H4 (cell line): ENCODE measurements at regions not wholly inside any gene's neighbourhood (a gene's known extent, or its start where the extent isn't known, plus 50 kb on each side); places are given as distances from the start of the nearest gene placed in this dataset.
A peak's percentile ranks its signal among the peaks of the same experiment; 100 is the strongest.

Experiments used
- DNase-seq: peaks from one replicate; pipeline ENCODE4 v3.0.0-alpha.2; 2015; ENCODE audit warnings: low spot score

DNA sequence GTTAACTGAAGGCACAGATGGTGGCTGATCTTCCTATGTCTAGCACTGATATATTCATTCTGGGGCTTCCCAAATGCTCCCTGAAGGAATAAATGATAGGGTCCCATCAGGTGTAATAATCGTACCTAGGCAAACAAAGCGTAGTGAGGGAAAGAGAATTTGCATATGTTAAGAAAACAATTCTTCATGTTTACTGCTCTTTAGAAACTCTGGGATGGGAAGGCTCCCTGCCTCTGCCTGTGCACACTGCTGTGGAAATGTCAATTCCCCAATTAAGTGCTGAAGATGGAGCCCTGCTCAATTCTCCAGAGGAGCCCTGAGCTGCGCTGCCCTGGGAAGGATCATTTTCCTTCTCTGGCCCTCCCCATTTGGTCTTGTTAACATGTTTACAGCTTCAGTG lies 380.9 kb upstream of the ADARB2 start:
- no peak for DNase-seq

- DNase-seq = no peak
Measured at GRCh38 chr10:2117641-2118040, 380.3 kb upstream of the ADARB2 start.

DNA sequence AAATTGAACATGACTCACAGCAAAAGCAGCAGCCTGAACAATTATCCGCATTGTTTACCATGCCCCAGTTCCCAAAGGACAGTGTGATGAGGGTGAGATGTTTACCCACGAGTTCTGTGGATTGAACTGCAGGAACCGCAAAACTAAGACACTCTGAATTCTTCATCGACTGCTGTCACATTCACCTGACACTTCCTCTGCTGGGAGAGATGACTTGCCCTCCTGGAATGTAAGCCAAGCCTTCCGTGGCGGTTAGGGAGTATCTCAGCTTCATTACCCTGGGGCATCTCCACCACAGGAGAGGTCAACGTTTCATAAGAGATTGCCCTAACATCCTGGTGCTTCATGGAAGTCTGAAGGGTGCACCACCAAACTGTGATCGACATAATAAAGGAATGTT lies 374.6 kb upstream of the ADARB2 start:
- peak; percentile 65 for DNase-seq

GRCh38 chr10:2108496-2108895 lies 371.2 kb upstream of the ADARB2 start:
- no peak for DNase-seq

DNA sequence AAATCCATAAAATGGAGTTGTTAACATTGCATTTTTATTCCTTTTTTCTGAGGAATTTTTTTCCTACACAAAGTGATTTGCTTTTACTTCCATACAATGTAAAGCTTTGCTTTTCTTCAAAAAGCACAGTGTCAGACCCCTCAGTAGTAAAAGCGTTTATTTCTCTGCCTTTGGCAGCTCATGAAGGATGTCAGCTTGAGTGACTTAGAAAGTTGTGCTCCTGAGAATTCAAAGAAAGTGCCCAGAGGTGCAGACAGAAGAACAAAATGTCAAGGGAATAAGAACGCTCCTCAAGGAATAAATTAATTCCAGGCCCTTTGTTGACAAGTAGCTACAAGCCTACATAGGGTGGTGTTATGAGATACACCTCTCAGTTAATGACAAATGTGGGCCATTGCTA lies 369.3 kb upstream of the ADARB2 start:
- DNase-seq = no peak

GRCh38 chr10:2099321-2099720 lies 362.0 kb upstream of the ADARB2 start:
- no peak for DNase-seq

DNA sequence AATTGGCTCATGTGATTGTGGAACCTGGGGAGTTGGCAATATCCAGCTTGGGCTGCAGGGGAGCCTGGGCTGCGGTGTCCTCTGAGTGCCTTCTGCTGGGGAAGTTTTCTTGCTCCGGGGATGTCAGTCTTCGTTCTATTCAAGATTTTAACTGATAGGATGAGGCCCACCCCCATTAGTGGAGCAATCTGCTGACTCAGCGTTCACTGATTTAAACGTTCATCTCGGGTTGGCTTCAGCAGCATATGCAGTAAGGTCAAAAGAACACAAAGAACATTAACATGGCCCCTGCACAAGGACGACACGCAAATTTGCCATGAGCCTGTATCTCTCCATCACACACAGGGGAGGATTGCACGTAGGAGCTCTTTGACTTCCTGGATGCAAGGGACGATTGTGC lies 360.6 kb upstream of the ADARB2 start:
- no peak for DNase-seq

DNA sequence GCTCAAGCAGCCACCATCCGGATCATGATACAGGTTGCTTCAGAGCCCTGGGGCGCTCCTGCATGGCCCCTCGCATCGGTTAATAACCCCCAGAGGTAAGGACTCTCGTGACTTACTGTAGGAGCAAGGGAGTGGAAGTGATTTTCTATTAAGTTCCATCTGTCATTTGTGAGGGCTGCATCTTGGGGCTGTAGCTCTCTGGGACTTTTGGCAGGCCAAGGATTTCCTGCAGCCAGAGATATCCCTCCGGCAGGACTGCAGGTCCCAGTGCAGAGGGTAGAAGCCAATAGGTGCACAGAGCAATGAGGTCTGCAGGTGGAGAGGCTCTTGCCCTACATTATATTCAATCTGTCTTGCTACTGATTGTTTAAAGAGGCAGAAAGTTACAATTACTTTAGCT lies 356.8 kb upstream of the ADARB2 start:
- DNase-seq = no peak

- DNase-seq = no peak
Measured at GRCh38 chr10:2083591-2083990, 346.3 kb upstream of the ADARB2 start.

- no peak for DNase-seq
Measured at GRCh38 chr10:2081501-2081900, 344.2 kb upstream of the ADARB2 start.

GRCh38 chr10:2079603-2080078 lies 342.3 kb upstream of the ADARB2 start:
- no peak for DNase-seq

DNA sequence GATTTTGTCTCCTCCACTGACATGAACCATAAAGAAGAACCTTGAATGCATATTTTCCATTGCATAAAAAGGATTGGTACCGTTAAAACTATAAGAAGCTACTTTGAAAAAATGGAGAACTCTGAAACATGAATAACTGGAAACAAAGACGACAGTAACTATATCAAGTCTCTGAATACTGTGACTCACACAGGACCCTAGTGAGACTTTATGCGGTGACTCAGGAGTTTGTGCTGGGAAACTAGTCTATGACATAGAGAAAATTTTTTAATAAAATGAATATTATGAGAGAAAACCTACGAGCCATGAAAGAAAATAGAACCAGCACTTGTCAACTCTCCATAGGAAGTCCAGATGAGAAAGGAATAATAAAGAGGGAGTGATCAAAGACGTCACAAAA lies 339.9 kb upstream of the ADARB2 start:
- DNase-seq = no peak

DNA sequence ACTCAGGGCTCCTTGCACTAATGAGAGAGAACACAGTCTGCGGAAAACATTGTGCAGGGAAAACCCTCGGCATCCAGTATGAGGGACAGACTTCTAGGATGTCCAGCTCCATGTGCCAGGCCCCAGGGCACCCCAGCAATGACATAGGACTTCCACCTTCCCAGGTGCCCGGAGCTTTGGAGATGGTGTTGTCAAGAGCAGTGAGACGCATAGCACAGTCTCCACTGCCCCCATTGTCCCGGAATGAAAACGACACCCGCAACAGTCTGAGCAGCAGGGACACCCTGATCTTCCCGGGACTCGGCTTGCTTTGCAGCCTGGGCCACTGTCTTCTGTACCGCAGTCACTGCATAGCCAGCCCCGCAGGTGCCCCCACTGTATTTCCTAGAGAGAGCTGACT lies 339.2 kb upstream of the ADARB2 start:
- DNase-seq = no peak

- DNase-seq = no peak
Measured at GRCh38 chr10:2067015-2067414, 329.7 kb upstream of the ADARB2 start.

DNA sequence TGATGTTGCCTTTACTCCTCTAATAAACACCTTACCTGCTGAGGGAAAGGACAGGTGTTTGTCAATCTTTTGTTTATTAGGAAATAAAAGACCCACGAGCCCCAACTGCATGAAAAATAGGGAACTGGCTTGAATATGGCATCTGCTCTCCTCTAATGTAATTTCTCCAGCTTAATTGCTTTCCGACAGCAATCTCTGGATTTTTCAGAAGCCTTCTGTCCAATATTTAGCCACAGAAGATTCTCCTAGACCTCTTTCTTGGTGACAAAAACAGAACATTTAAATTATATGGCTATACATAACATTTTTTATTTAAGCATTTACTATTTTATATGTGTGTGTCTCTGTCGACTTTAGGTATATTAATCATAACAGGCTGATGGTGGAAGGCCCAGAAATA lies 317.4 kb upstream of the ADARB2 start:
- DNase-seq = no peak

- DNase-seq = no peak
Measured at GRCh38 chr10:2053805-2054204, 316.5 kb upstream of the ADARB2 start.

GRCh38 chr10:2051108-2051507 lies 313.8 kb upstream of the ADARB2 start:
- no peak for DNase-seq

GRCh38 chr10:2049560-2049959 lies 312.2 kb upstream of the ADARB2 start:
- no peak for DNase-seq

DNA sequence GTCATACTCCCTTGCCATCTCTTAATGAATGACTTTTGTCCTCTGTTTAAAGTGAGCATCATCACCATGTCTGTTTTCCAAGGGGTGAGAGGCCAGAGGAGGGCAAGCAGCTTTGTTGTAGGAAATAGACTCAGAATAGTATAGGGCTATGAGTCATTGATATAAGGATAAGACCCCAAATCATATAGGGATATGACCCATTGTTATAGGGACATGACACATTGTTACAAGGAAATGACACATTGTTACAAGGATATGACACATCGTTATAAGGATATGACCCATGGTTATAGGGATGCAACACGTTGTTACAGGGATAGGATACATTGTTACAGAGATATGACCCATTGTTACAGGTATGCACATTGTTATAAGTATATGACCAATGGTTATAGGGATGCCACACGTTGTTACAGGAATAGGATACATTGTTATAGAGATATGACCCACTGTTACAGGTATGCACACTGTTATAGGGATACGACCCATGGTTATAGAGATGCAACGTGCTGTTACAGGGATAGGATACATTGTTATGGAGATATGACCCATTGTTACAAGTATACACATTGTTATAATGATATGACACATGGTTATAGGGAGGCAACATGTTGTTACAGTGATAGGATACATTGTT lies 311.1 kb upstream of the ADARB2 start:
- no peak for DNase-seq

GRCh38 chr10:2047679-2048078 lies 310.4 kb upstream of the ADARB2 start:
- no peak for DNase-seq

GRCh38 chr10:2043379-2043778 lies 306.1 kb upstream of the ADARB2 start:
- no peak for DNase-seq

DNA sequence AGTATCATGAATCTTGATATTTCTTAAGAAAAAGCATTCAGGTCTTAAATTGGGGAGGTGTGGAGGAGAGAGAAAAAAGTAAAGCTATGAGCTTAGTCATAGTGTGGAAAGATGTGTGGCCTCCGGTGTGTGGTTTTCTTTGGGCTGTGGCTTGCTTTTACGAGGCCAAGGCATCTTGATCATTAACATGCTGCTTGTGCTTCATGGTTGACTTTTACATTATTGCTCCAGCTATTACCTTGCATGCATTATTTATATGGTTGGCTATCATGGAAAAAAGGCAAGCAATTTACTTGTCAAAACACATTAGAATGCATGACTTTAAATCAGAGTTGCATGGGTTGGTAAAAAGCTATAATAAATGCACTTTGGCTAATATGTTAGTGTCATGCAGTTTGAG lies 300.7 kb upstream of the ADARB2 start:
- peak; percentile 39 for DNase-seq

- no peak for DNase-seq
Measured at GRCh38 chr10:2037246-2037645, 299.9 kb upstream of the ADARB2 start.

- no peak for DNase-seq
Measured at GRCh38 chr10:2036209-2036608, 298.9 kb upstream of the ADARB2 start.
